H1 (cell line): ENCODE measurements at regions not wholly inside any gene's neighbourhood (a gene's known extent, or its start where the extent isn't known, plus 50 kb on each side); places are given as distances from the start of the nearest gene placed in this dataset.

Experiments used
- ATF2 ChIP-seq: IDR thresholded peaks from 2 replicates; pipeline ENCODE4 v1.6.1; 2012; ENCODE audit warnings: low read length, inconsistent platforms
- ATF3 ChIP-seq: IDR thresholded peaks from 2 replicates; pipeline ENCODE4 v1.6.1; 2011; ENCODE audit warnings: low read depth, mild to moderate bottlenecking, low read length; ENCODE audit not compliant: insufficient read depth
- CHD1 ChIP-seq: IDR thresholded peaks from 2 replicates; pipeline ENCODE4 v1.6.1; 2012; ENCODE audit warnings: low read depth, low read length, improper control_type of control experiment
- EP300 ChIP-seq, 2 experiments: IDR thresholded peaks; 1 replicate in 1 of 2; 2 replicates in 1 of 2; pipeline ENCODE4 v1.6.1; 2011 to 2012; ENCODE audit warnings: low read depth in 2 of 2, low read length in 2 of 2, mild to moderate bottlenecking in 2 of 2, borderline replicate concordance in 1 of 2, inconsistent platforms in 1 of 2, moderate library complexity in 1 of 2
- KDM5A ChIP-seq: fragments of 200-600 bp; IDR thresholded peaks from 2 replicates; pipeline ENCODE4 v1.7.1; 2012; ENCODE audit warnings: mild to moderate bottlenecking, low read length, inconsistent platforms, mixed read lengths
- MAX ChIP-seq: IDR thresholded peaks from 2 replicates; pipeline ENCODE4 v1.6.1; 2012; ENCODE audit warnings: inconsistent platforms

GRCh38 chr12:92056290-92056689 is 89.4 kb downstream of the BTG1 start (continued):
- TF ChIP-seq ATF2 (no peak), MAX (no peak), KDM5A (no peak), ATF3 (no peak), CHD1 (no peak), EP300 (IDR thresholded peaks at IDR 0.05; ENCODE audit: borderline replicate concordance in 1 of 2, low read depth in 2 of 2, low read length in 2 of 2) (no peak)
